Umbilical cord (tissue), 1 donor: ENCODE measurements at regions not wholly inside any gene's neighbourhood (a gene's known extent, or its start where the extent isn't known, plus 50 kb on each side); places are given as distances from the start of the nearest gene placed in this dataset.

Experiments
- DNase-seq: peaks from one replicate; pipeline ENCODE4 v3.0.0-alpha.2; 2015; ENCODE audit warnings: low spot score

DNA sequence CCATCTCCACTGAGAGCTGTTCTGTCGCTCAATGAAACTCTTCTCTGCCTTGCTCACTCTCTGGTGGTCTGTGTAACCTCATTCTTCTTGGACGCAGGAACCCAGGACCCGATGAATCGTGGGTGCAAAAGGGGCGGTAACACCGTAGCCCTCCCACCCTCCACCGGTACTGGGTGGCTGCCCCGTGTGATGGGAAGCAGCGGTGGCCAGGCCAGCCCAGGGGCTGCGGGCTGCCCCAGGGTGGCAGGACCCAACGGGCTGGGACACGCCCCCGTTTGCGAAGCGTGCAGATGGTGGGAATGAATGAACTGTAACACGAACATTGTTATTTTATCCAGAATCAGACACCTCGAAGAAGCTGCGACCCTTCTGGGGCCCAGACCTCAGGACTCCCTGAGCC, 92.3 kb upstream of the BACE2 start:
- DNase-seq: no peak

DNA sequence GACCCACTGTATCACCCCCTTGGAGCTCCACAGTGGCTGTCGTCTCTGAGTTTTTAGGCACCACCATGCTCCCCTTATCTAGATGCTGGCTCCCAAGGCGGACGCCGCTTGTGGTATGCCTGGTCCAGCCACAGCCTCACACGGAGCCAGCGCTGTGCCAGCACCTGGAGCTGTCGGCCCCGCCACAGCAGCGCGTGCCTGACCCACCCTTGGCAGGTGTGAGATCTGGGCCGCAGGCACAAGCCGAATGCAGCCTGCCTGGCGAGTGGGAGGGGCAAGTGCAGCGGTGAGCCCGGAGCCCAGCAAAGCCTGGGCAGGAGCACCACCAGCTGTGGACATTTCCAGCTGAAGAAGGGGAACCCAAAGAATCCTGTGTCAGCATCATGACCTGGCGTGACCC, 91.9 kb upstream of the BACE2 start:
- no peak for DNase-seq

DNA sequence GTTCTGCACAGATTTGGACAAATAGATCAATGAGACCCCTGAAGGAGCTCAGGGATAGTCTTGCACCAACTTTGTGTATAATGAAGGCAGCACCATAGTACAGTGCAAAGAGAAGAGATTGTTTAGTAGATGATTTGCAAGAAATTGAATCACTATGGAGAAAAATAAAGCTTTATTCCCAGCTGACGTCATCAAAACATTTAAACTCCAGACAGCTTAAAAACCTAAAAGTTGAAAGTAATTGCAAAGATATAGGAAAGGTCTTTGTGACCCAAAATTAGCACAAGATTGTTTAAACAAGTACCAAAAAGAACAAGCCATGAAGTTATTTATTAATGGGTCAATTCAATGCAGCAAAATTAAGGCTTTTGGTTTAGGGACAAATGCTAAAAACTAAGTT, 88.8 kb upstream of the BACE2 start:
- DNase-seq: no peak

- no peak for DNase-seq
Measured at GRCh38 chr21:41080485-41081121, 87.4 kb upstream of the BACE2 start.

- no peak for DNase-seq
Measured at GRCh38 chr21:41086569-41086968, 81.4 kb upstream of the BACE2 start.

DNA sequence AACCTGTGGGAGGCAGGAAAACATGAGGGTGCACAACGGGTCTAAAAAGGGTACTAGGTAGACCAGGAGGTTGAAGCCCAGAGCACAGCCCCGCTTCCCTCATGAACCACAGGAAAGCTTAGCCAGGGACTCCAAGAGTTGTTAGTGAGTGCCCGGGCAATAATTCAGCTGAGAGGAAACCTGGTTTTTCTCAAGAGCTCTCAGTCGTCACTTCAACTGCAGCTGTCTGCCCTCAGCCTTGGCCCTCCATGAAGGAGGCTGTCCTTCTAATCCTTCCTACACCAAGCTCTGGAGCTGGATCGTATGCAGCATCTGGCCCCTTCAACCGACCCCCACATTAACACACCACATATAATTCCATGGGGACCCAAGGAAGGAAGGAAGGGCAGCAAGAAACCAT, 77.0 kb upstream of the BACE2 start:
- DNase-seq: peak; percentile 44

GRCh38 chr21:41091616-41092015, 76.3 kb upstream of the BACE2 start:
- DNase-seq: no peak

GRCh38 chr21:41092312-41092711, 75.6 kb upstream of the BACE2 start:
- DNase-seq: no peak

DNA sequence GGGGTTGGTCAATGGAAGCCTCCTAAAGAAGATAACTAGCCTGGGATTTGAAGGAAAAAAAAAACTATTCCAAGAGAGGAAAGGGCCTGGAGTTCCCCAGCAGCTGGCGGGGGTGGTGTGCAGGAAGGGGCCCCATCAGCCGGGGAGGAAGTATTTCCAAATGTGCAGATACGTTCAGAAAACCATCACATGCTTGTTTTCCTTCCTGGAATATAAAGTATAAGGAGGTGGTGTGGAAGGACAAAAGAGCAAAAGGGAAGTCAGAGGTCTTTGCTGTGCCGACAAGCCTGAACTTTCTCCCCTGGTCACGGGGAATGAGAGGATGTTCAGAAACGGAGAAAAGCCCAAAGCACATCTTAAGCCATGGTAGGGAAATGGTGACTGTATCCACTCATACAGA, 72.0 kb upstream of the BACE2 start:
- DNase-seq: no peak

- no peak for DNase-seq
Measured at GRCh38 chr21:41098076-41098475, 69.9 kb upstream of the BACE2 start.

DNA sequence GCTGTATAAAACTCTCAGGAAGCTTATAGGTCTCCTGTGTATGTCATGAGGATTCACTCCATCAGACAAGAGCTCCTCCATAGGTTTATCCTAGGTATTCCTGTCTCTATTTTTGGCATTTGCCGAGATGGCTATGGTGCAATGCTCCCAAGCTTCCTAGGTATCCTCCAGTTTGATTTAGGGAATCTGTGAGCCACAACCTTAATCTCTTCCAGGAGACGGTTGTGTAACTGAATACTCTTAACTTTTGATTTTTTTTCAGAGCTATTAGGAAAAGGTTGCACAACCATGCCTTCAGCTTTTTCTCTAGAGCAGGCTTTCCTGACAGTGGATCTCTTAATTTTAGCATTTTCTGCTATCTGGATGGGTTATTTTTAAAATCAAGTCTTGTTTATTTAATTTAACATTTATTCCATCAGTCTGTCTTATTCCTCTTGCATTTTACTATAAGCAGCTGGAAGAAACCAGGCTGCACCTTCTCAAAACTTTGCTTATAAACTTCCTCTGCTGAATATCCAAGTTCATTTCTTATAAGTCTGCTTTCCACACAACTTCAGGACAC, 69.4 kb upstream of the BACE2 start:
- peak; percentile 52 for DNase-seq

DNA sequence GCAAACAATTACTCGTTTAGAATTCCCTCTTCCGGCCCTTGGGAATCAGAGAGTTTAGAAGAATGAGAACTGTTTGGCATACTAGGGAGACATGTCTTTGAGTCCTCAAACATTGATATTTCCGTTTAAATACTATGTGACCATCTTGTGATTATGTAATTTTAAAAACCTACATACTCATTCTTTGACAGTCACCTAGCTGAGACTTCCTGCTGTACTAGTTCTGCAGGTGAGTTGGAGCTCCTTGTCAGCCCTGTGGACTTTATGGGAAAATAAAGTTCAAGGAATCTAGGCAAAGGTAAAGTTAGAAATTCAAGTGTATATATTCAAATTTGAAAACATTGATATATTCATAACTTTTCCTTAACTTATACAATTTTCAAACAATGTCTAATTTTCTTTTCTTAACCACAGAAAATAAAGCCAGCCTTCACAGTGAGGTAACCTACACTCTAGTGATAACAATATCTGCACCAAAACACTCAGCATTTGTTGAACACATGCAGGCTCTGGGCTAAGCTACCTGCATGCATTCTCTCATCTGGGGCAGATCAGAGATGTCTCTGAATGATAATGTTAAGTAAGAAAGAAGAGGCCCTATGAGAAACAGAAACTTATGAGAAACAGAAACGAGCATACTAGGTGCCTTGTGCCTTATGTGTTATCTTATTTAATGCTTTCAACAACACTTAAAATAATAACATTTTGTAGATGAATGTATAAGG, 67.0 kb upstream of the BACE2 start:
- DNase-seq: no peak

- peak; percentile 12 for DNase-seq
Measured at GRCh38 chr21:41102281-41102680, 65.7 kb upstream of the BACE2 start.

DNA sequence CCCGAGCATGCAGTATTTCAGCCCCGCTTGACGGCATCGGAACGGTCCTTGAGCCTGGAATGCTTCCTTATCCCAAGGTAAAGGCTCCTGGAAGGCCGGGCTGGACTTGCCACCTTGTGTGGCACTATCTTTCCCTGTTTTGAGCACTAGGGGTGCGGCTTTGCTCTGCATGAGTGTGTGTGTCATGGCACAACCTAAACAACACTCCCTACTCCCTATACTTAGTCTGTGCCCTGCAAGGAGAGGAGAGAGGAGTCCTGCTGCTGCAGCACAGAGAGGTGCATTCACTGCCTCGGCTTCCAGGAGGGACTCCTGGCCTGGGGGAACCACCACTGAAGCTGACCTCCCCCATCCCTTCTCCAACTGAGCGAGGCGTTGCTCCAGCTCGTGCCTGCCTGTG, 60.4 kb upstream of the BACE2 start:
- DNase-seq: no peak

DNA sequence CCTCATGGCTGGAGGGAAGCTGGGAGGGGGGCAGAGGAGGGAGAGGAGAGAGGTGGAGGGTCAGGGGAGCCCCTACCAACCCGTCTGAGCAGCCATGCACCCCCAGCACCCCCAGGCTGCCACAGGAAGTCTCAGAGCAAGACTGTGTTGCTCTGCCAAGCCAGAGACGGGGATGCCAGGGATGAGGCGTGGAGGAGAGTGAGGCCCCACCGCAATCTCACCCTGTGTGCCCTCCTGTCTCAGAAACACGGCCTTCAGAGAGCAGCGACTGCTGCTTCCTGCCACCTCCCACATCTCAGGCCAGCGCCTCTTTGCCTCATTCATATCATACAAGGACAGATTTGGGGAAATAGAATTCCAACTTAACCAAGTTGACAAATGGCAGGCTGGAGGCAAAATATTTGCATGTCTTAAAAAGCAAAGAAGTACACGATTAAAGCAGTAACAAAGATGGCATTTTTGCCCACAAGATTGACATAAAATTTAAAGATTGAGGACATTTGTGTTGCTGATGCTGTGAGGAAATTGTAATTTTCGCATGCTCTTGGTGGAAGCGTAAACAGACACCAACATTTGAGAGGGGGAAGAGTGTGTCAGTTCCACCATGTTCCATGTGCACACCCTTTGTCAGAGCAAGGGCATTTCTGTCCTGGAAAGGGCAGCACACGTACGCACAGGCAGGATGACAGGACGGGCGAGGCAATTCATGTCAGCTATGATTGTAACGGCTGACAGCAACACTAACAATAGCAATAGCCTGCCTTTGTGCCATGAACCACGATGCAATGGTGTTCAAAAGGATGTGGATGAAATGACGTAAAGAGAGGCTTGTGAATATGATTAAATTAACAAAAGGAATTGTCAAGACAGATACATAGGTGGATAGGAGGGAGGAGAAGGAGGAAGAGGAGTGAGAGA, 59.0 kb upstream of the BACE2 start:
- no peak for DNase-seq

DNA sequence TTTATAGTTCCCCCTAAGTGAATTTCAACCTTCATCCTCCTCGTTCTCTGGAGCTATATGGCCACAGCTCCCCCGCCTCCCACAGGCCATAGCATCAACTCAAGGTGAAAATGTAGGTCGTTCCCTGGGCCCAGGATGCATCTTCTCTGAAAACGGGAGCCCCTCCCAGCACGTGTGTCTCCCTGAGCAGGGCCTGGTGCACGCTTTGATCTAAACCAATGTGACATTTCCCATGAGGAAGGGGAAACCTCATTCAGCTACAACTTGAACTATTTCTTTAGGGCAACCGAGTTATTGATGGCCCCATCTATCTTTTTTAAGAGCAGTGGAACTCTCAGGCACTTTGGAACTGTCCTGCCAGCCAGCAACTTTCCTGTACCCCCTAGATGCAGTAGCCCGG, 57.8 kb upstream of the BACE2 start:
- no peak for DNase-seq

DNA sequence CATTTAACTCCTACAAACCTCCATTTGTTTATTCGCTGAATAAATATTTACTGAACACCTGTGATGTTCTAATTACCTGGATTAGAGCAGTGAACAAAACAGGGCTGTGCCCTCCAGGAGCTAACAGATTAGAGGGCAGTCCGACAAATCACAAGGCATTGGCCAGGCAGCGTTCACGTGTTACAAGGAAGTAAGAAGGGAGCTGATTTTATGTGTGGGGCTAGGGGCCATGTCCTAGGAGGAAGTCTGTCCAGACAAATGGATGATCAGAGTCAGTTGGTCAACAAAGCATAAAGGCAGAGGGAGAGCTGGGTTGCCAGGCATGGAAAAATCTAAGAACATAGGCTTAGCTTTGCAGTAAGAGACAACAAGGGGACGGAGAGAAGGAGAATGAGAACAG, 57.3 kb upstream of the BACE2 start:
- DNase-seq: no peak

DNA sequence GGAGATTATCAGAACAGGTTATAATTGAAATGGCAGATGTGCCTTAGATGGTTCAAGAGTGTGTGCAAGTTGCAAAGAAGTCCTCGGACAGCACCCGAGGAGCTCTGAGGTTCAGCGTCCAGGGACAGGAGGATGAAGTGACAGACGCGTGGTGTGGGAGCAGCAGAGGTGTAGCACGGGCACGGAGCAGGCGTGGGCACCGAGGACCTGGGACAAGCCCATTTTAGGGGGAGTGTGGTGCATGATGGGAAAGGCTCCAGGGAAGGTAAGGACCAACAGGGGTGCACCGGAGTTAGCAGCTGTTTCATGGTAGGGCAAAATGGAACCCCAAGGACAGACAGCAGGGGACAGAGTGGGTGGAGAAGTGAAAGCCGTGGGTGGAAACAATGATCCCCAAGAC, 56.3 kb upstream of the BACE2 start:
- DNase-seq: no peak

GRCh38 chr21:41112740-41113692, 54.9 kb upstream of the BACE2 start:
- DNase-seq: peak; percentile 93

DNA sequence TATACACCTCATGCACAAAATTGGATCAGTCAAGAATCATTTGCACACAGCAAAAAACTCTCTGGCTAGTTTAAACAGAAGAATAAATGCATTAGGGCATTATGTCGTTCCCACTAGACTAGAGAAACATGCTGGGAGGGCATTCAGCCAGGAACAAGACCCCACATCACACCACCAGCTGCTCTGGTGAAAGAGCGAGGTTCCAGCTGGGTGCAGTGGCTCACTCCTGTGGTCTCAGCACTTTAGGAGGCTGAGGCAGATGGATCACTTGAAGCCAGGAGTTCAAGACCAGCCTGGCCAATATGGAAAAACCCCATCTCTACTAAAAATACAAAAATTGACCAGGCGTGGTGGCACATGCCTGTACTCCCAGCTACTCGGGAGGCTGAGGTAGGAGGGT, 52.1 kb upstream of the BACE2 start:
- DNase-seq: no peak
